GM21723 (cell line): ENCODE measurements at regions not wholly inside any gene's neighbourhood (a gene's known extent, or its start where the extent isn't known, plus 50 kb on each side); places are given as distances from the start of the nearest gene placed in this dataset.

Experiments
- ATAC-seq: cut with Tn5 transposase; IDR thresholded peaks from one replicate; pipeline ENCODE4 v1.9.1; 2021; ENCODE audit warnings: mild to moderate bottlenecking, moderate library complexity; ENCODE audit not compliant: unreplicated experiment

- no peak for ATAC-seq
These were observed 222.4 kb upstream of the CNR1 start for GRCh38 chr6:88388589-88388988.

GRCh38 chr6:88386167-88386566, 220.0 kb upstream of the CNR1 start:
- no peak for ATAC-seq

GRCh38 chr6:88383183-88383582, 217.0 kb upstream of the CNR1 start:
- ATAC-seq: no peak

DNA sequence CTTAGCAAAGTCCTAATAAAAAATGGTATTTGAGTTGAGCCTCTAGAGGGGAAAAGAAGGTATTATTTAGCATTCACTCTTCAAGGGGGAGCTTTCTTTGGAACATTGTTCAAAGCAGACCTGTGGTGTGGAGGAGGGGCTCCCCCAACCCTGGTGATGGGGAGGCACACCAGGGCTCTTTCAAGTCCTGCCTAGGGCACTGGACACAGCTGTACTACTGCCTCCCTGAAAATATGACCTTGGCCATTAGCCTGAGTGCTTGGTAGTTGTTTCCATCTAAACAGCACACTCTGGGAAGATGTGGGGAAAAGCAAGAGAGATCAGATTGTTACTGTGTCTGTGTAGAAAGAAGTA, 215.1 kb upstream of the CNR1 start:
- ATAC-seq: no peak

- no peak for ATAC-seq
These were observed 214.6 kb upstream of the CNR1 start for GRCh38 chr6:88380618-88381288.

- no peak for ATAC-seq
These were observed 213.9 kb upstream of the CNR1 start for GRCh38 chr6:88380083-88380482.

- ATAC-seq: no peak
These were observed 212.5 kb upstream of the CNR1 start for GRCh38 chr6:88378639-88379038.

DNA sequence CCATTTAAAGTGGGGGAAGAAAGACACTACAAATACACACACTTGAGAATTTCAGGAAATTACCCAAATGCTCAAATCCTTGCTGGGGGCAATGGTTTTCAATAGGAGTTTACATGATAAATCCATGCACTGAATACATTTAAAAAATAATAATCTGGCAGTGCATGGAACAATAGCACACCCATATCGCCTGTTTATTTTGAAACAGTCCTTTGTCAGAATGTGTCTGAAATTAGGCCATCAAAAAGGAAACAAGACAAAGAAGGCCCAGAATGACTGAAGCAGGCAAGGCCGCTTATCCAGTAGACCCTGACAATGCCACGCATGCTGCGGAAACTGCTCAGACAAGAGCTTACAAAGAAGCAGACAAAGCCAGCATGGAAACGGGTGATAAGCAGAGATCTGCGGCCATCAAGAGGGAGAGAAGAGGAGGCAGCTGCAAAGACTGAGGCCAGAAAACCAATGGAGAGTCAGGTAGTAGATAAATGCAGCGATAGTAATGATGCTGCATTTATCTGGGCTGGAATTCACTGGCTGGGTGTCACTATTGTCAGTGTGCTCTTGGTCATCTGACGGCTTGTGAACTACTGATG, 211.9 kb upstream of the CNR1 start:
- ATAC-seq: no peak

DNA sequence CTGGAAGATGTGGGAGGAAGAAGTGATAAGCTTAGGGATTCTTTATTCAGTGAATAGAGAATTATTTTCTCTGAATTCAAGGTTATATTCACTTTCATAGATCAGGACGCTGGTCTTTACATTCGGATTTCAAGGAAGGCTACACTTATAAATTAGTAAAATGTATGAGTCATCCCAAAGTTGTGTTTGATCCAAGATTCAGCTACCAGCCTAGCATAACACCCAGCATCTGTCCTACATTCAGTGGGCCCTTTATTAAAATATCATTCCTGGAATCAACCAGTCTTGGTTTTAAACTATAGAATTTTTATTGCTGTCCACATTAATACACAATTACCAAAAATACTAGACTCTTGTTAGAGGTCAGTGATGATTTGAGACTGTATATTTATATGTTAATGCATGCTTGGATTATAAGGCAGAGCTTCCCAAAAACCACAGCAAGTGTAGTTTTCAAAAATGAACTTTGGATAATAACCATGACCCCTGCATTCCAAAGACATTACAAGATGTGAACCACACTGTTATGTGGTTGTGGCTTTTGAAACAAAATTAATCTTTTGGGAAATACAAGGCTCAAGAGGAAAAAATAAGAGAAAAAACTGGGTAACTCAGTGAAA, 210.7 kb upstream of the CNR1 start:
- no peak for ATAC-seq

- no peak for ATAC-seq
These were observed 210.1 kb upstream of the CNR1 start for GRCh38 chr6:88376197-88376596.

DNA sequence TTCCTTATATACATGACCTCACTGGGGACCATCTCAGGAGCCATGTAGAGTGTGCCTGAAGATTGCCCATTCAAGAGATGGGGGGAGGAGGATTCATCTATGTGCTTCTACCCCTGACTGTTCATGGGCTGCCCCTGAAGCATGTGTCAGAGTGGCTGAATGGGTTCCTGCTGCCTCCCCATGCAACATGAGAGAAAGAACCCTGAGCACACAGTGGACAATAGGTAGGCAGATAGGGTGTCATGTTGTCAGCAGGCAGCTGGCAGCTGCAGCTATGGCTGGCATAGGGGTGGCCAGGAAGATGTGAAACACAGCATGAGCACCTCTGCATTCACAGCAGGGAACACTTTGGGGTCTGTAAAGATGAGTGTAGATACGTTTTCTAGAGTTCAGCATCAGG, 208.4 kb upstream of the CNR1 start:
- no peak for ATAC-seq

DNA sequence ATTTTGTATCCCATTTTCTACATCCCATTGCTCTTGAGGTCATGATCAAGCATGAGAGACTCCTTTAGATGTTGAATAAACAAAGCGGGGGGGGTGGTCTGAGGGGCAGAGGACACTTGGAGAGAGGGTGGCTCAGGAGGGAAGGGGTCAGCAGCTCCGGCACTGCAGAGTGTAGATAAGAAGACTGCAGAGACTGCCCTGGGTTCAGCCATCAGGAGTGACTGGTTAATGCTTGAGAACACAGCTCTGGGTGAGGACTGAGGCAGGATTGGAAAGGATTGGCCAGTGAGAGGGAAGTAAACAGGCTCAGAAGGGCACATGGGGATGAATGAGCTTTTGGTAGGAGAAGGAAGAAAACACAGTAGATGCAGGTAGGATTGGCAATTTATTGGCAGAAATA, 205.3 kb upstream of the CNR1 start:
- ATAC-seq: no peak

DNA sequence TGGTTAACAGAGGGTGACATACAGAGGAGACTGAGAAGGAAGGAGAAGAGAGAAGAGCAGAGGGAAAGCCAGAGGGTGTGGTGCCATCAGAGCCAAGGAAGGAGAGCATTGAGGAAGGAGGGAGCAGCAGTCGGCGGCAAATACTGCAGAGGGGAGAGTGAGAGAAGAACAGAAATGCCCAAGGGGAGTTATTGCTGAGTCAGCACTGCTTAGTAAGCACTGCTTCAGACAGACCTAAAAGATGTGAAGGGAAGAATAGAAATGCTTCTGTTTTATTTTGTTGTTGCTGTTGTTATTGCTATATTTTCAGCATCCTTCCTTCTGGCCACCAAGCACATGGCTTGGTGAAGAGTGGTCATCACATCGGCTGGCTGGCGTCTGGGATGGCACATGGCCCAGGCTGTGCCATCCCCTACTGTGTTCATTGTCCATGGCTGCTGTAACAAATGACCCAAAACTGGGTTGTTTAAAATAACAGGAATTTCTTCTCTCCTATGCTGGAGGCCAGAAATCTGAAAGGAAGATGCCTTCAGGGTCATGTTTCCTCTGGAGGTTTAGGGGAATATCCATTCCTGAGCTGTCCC, 204.1 kb upstream of the CNR1 start:
- no peak for ATAC-seq

- no peak for ATAC-seq
These were observed 203.1 kb upstream of the CNR1 start for GRCh38 chr6:88369262-88369661.

- ATAC-seq: no peak
These were observed 202.1 kb upstream of the CNR1 start for GRCh38 chr6:88368071-88368787.

GRCh38 chr6:88367248-88367647, 201.1 kb upstream of the CNR1 start:
- ATAC-seq: no peak

GRCh38 chr6:88366672-88367071, 200.5 kb upstream of the CNR1 start:
- ATAC-seq: no peak

GRCh38 chr6:88365656-88366055, 199.5 kb upstream of the CNR1 start:
- ATAC-seq: no peak

DNA sequence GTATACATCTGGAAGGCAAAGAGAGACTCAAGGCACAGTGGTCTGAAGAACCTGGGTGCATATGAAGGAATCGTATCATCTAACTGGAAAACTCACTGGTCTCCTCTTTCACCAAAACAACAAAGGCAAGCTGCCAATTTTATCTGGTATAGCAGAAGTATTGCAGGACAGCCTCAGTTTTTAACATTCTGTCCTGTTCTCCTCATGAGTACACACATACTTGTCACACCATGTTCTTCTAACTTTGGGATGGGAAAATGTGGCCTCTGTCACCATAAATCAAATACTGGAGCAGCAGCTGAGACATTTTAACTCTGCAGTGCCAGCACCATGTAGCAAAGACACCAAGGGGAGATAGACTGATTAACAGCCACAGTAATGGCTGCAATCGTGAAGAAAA, 199.1 kb upstream of the CNR1 start:
- no peak for ATAC-seq

DNA sequence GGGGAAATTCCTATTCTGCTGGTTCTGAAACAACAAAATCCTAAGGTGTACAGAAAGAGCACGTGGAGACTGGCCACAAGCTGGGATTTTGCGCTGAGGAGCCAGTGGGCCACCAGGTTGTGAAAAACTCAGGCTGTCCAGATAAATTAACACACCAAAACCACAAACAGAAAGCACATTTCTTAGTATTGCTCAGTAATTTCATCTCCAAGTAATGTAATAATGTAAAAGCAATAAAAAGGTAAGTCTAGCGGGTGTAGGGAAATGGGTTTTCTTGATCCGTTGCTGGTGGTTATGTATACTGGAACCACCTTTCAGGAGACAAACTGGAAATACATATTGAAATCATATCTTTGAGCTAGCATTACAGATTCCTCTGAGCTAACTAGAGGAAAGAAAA, 195.6 kb upstream of the CNR1 start:
- ATAC-seq: no peak

DNA sequence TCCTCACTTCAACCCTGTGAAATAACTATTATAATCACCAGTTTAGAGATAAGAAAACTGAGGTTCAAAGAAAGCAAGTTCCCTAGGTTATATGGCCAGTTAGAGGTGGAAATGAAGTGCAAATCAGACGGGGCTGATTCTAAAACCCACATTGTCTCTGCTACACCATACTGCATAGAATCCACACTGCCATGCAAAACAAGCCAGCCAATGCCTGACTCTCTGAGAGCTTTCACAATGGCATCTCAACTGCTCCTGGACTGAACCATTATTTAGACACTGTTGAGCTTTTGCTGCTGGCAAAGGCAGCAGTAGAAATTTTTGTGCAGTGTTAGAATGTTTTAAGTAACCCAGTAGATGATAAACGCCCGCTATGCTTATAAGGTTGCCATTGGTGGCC, 195.2 kb upstream of the CNR1 start:
- no peak for ATAC-seq
